ELR (cell line): ENCODE measurements at regions not wholly inside any gene's neighbourhood (a gene's known extent, or its start where the extent isn't known, plus 50 kb on each side); places are given as distances from the start of the nearest gene placed in this dataset.
A peak's percentile ranks its signal among the peaks of the same experiment; 100 is the strongest.

Source experiments
- DNase-seq: peaks from one replicate; pipeline ENCODE4 v3.0.0-alpha.2; 2015; ENCODE audit warnings: low read depth

DNA sequence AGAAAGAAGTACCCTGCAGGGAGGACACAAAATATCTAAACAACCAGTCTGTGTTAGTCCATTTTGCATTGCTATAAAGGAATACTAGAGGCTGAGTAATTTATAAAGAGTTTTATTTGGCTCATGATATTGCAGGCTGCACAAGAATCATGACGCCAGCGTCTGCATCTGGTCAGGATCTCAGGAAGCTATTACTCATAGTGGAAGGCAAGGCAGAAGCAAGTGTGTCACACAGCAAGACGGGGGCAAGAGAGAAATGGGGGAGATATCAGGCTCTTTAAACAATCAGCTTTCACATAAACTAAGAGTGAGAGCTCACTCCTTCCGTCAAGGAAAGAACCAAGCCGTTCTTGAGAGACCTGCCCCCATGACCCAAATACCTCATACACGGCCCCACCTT, 614.8 kb downstream of the ZIC1 start:
- peak; percentile 92 for DNase-seq

DNA sequence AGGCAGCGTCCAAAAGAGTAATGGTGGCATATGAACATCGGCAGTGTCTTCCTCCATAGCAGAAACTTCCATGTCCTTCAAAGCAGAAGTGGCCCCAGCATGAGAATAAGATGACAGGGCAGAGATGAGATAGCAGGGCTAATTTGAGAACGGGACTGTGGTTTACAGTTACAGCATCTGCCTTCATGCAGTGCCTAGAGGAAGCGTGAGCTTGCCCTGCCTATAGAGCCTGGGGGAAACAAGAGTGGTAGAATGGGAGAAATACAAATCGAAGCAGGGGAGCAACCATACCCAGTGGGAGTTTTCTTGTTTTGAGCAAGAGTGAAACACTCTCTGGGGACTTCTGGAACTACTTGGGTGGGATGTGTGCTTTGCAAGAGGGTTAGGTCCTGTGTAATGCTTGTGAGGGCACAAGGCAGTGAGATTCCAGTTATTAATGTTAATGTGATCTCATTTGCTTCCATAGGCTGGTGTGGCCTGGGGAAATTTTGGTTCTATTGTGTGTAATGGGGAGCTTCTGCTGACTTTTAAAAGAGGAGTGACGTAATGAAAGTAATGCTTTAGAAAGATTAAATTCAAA, 616.9 kb downstream of the ZIC1 start:
- no peak for DNase-seq

DNA sequence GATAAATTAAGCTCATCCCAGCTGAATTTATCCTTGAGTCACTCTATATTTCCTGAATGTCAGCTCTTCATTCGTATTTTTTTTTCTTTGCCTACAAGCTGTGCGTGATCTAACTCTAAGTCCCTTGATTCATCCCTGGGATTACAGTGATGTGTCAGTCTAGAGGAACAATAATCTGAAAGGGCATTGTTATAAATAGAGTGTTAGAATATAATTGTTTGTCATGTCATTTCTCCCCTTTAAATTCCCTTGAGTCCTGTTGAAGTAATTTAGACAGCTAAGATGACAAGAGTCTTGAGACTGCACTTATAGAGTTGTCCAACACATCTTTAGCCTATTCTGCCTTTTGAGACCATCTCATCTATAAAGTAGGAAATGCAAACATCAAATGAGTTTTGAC, 621.8 kb downstream of the ZIC1 start:
- no peak for DNase-seq

DNA sequence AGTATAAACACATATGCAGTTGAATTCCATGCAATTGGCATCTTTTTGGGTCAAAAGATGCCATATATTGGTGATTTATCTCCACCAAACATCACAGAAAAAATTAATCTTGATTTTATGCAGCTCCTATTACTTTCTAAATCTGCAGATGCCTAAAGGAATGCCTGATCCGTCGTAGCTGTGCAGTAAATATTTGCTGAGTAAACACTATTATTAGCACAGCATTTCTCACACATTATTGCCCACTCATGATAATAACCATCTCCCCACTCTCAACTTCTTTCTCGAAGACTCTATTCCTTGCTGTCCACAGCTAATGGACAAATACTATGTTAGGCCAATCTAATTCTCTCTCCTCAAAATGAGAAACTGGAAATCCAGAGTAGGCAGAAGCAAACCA, 625.2 kb downstream of the ZIC1 start:
- no peak for DNase-seq

DNA sequence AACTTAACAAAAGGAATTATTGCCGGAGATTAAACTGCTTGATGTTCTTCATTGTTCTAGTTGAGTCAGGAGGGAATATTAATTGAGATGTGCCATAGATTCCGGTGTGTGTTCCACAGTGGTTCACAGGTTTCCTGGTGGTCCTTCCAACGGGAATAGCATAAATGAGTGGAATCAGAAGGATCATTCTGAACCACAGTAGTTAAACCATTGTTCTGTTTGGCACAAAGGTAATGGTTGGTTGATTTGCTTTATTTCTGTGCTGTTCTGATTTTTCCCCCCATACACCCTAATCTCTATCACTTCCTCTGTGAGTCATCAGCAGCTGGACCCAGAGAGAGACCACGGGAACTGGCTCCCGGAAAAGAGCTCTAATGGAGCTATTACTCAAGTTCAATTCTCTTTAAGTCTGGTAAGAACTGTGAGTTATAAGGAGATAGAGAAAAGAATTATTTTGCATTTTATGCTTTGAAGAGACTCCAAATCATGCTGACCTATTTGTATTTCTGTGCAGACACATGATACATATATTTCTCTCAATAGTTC, 627.2 kb downstream of the ZIC1 start:
- DNase-seq: peak; percentile 67

DNA sequence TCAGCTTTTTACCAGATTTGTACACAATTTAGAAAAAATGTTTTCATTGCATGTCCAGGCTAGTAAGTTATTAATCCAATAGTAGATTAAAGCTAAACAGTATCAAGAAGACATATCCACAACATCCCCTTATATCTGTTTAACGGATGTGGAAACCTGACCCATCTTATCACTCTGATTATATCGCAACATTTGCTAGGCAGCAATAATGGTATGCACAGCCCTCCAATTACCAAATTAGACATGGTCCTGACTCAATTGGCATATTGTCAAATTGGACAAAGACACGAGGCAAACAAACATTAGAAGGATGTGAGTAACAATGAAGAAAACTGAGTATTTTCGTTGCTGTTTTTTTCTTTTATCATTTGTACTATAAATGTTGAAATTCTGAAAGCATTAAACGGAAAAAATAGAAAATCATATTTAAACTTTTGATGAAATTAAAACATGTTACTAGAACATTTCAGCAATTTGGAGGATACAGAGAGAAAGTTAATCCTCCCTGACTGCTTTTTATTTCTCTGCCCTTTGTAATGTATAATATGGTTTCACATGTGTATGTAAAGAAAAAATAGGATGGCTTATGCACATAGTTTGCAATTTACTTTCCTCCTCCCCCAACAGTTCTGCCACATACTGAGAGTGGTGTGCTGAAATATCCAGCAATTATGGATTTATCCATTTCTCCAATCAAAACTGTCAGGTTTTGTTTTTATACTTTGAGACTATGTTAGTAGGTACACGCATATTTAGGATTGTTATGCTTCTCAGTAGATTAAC, 633.7 kb downstream of the ZIC1 start:
- peak; percentile 79 for DNase-seq

DNA sequence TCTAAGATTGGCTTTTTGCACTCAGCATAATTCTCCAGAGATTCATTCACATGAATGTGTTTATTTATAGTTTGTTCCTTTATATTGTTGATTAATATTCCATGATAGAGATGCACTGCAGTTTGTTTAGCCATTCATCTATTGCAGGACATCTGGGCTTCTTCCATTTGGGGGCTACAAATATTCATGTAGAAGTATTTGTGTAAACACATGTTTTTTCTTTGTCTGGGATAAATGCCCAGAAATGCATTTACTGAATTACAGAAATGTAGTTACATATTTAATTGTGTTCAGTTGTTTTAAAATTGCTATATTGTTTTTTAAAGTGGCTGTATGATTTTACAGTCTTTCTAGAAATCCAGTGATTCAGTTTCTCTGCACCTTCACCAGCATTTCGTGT, 635.0 kb downstream of the ZIC1 start:
- no peak for DNase-seq

DNA sequence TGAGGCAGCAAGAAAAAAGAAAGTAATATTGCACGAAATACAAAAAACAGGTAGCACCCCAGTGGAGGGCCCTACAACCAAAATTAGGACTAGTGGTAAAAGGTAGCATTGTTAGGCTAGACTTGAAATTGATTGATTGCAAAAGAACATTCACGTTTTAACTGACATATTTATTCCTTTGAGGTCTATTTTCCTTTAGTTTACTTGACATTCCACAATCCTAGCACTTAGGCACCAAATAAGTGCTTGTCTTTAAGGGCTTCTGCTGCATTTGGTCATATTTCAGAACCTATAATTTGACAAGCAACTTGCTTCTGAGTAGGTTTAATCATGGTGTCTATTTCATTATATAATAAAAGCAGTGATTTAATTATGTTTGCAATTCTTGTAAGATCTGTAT, 642.7 kb upstream of the AGTR1 start:
- no peak for DNase-seq

DNA sequence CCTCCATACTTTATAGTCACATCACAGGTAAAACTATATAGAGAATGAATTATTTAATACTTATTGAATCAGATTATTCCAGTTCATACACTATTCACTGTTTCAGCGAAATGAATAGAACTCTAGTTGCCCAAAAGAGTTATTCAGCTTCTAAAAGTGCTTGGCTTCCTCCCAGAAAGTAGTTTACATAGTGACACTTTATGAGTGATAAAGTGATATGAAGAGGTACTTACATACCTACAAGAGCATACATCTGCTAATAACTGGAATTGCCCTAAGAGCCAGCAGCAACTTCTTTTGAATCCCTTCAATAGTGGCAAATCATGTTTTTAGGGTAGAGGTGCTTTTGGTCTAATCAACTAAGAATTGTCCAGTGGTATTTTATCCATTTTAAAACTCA, 635.1 kb upstream of the AGTR1 start:
- DNase-seq: no peak

DNA sequence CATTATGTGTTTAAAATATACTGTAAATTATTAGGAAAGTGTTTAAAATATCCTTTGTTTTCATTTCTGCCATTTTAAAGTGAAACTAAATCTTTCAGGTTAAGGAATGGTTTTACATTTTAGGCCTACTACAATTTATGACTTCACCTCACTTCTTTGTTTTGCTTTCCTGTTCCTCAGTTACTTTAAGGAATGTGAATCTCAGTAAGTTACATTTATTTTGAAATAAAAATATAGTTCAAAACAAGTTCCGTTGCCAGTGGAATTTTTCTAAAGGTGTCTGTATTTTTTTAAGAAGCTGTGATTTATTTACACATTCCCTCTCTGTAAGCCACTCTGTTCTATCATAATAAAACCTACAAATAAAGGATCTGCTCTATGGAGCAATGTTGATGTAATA, 630.9 kb upstream of the AGTR1 start:
- no peak for DNase-seq

DNA sequence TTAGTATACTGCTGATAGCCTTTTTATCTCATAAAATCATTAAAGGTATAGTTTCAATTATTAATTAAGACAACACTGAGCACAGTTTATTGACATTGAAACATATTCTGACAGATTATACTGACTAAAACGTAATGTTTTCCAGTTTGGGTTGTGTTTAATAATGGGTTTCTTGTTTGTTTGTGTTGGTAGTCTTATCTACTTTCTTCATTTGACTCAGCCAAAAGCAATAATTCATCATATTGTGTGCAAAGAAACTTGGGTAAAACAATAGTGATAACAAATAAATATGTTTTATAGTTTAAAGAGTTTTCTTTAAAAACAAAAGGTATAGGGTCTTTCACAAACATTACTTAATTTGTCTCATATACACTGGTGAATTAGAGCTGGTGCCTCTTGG, 629.2 kb upstream of the AGTR1 start:
- DNase-seq: no peak

DNA sequence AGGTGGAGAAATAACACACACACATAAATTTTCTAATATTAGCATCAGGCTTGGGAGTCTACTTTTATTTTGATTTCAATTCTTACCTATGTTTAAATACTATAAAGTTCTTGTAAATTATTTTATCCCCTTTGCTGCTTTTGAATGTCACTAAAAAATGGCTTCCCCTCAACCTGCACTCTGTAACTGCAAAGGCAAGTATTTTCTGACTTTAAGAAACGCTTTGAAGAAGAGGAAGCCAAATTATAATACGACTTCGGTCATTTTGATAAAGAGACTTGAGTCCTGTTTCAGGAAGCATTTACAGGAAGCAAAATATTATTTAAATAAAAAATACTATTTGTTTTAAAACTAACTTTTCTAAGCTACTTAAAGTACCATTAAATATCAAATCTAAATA, 627.7 kb upstream of the AGTR1 start:
- DNase-seq: no peak

DNA sequence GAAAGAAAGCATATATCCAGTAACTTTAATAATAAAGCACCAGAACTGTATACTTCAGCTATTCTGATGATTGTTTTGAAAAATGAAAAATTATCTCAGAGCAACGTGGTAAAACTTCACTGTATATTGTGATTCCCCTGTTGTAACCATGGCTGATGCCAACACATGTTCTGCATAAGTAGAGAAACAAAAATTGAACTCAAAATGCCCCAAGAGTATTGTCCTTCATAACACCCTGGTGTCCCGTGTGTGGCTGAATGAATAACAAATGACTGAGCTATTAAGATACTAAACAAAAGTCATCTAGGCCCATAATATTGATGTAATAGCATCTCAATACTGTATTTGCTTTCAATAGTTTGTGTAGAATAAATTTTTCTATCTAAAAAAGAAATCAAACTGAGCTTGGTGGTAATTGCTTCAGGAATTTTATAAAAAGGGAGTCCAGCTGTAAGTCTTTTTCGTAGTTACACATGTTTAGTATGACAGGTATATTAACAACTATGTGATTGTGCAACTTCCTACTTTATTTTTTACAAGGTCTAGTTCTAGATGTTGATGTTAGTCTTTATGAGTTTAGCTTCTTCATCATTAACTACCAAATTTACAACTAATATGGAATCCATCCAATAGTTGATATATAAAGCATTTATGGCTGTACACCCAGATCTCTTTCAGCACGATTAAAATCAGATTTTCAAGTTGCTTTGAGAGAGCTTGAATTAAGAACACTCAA, 623.8 kb upstream of the AGTR1 start:
- no peak for DNase-seq

DNA sequence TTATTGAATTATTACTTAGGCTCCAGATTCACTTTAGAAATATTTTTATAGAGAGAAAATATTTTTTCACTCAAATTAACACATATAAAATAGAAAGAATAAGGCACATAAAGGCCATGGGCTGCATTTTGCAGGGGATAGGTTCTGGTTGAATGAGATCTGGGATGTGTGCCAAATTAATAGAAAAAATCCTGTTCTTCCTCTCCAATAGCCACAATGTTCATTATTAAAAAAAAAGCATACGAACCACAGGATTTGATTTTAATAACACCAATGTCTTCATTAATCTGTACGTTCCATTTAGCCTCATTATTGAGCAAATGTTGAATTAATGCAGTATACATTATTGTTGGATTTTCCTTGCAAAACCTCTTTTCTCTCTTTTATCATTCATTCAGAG, 622.8 kb upstream of the AGTR1 start:
- DNase-seq: no peak

DNA sequence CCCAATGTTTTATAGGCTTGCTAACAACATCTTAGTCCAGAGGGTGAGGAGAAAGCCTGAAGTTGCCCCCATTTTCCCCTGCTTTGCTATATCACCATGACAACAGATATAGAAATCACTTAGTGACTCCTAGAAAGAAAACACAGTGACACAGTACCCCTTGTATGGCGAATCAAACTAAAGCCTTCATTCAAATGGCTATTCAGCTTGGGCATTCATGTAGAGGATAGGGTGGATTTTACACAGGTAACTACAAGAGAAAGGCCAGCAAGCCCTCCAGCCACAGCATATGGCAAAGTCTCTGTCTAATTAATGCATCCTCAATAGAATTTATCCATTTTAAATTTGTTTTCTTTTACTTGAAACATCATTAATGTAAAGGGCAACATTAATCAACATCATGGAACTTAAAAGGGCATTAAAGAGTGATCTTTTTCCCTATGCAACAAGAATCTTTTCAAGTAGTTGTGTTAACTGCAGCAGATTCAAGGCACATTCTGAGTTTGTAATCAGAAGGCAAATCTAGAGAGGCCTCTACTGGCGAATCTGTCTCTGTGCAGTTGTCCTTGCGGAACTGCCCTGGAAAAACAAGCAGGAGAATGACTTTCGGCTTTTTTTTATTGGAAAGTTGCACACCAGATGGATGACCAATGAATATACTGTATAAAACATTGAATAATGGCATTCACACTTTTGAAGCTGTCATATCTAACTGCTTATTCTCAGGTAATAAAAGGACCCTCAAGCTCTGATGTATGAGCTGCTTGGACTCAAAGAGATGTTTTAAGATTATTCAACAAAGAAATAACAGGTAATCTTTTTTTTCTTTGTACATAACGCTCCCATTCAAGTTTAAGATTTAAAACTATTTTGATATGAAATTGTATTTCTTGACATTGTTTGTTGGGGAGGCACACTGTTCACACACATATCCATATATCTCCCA, 621.7 kb upstream of the AGTR1 start:
- peak; percentile 75 for DNase-seq

DNA sequence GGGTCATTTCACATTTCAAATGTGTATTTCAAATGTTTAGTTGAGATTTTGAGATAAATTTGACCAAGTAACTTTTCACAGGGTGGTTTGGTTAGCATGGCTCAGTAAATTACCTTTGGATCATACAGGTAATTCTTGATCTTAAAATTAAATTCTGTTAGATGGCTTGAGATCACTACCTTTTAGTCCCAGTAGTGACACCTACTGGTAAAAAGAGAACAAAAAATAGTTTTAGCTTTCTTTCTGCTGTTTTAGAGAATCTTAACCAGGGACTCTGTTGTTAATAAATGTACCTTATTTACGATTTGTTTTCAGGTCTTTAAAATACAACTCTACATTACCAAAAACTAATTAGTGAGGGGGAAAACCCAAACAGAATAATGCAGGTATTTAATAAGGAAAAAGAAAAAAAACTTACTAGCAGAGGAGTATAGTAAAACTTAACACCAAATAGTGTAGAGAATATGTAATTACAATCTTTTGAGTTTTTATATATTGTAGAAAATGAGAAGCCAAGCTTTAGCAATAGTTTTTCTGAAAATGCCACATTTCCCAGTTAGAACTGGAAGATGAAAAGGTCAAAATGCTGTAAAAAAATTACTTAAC, 620.3 kb upstream of the AGTR1 start:
- peak; percentile 65 for DNase-seq

DNA sequence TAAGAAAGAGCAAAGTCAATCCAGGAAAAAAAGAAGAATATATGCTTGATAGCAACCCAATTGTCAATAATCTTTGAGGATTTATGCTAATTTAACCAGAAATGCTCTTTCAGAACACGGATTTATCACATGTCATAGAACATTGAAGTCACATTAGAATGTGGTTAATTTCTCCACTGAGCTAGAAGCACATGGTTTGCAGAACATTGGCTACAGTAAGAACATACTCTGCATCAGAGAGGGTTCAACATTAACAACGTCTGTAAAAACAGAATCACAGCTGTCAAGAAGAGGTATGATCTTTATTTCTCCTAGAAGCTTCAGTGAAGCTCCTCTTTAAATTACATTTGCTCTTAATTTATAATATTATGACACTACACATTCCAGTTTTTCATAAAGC, 619.7 kb upstream of the AGTR1 start:
- no peak for DNase-seq

DNA sequence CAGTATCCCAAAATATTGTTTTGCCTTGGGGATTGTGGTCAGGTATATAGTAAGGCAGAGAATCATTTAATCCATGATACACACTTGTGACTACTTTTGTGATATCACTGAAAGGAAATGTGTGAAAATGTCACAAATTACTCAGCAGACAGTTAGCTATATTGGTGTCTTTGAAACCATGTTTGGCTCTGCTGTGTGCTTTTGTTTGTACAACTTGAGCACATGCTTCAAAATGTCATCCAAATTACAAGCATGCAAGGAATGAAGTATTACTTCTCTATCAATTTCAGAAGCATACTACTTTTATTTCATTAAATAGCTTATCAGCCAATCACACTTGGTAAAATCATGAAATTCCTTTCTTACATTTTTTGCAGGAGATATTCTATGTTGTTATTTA, 619.0 kb upstream of the AGTR1 start:
- DNase-seq: no peak

DNA sequence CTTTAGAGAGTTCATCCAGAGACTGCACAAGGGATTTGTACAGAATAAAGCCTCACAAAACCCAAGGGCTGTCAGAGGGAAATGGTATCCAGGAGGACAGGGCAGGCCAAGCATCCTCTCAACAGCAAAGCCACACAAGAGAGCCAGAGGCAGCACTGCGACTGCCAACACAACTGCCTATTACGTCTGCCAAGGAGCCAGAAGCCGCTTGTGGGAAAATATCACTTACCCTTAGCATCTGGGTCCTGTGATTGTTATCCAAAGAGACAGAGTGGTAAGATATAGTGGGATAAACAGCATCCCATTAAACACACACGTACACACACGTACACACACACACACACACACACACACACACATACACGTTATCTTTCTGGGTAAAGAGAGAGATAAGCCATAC, 618.3 kb upstream of the AGTR1 start:
- DNase-seq: no peak

DNA sequence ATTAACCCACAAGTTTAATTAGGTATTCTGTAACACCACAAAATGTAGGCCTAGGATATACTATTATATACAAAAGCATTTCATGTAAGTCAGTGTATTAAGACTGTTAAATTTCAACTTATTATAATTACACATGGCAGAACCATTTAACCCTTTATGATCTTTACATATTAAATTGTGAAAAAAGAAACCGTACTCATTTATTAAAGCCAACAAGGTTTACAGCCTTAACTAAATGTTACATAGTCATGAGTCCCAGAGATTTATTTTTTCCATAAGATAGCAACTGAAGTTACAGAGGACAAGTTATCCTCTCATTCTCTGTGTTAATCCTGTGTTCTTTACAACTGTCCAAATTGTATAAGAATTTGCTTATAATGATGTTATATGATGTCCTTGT, 615.8 kb upstream of the AGTR1 start:
- no peak for DNase-seq

DNA sequence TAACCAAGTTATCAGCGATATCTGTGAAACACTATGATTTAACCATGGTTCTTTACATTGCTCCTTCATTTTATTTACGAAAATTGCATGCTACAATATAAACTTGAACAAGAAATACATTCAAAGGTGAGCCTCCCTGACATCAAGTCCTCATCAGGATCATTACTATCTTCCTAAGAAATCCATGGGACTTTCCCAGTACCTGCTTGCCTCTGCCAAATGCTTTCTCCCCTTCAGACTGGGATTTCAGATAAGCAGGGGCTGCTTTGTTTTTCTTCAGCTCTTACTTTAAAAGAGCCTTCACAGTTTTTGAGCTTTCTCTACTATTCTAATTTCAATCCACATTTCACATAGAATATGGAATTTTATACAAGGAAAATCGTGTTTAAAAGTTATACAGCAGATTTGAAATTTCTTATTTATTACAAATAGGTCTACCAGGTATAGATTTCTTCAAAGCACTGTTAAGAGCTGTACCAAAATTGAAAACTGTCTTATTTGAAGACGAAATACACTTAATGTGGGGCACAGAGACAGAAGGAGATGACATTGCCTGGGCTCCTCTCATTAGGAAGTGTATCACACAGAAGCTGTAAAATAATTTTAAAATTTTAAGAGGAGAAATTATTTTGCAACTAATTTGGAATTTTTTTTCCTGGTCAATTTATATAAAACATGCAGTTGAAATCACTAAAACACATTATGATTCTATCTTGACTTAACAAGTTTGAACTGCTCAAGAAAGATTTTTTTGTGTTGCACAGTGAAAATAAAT, 615.0 kb upstream of the AGTR1 start:
- no peak for DNase-seq
